GM20431 (cell line): ENCODE measurements at regions not wholly inside any gene's neighbourhood (a gene's known extent, or its start where the extent isn't known, plus 50 kb on each side); places are given as distances from the start of the nearest gene placed in this dataset.
"Not testable (repeated sequence)": the region's sequence is repeated elsewhere in the genome, so short reads cannot be mapped to it uniquely, and the experiment has no call there.

Experiments
- in situ Hi-C: fragments of 300-500 bp; cut with MseI, MboI; formaldehyde crosslinking; loops from one replicate; pipeline ENCODE4 v1.15.0; 2020; ENCODE audit warnings: low sequenced_read_pairs; ENCODE audit not compliant: unreplicated experiment

- in situ Hi-C loops, result loop anchor here (10.0 kb wide), 1 partner anchor 467 kb away; no protein-coding TSS in a partner anchor
These were observed 118.5 kb upstream of the LPCAT1 start for GRCh38 chr5:1642221-1642620.

- in situ Hi-C loops, result loop anchor here (10.0 kb wide), 1 partner anchor 467 kb away; no protein-coding TSS in a partner anchor
These were observed 117.9 kb upstream of the LPCAT1 start for GRCh38 chr5:1641560-1642166.

GRCh38 chr5:1641041-1641440, 117.3 kb upstream of the LPCAT1 start:
- in situ Hi-C loops, result loop anchor here (10.0 kb wide), 1 partner anchor 466 kb away; no protein-coding TSS in a partner anchor

- in situ Hi-C loops, result loop anchor here (10.0 kb wide), 1 partner anchor 466 kb away; no protein-coding TSS in a partner anchor
These were observed 116.7 kb upstream of the LPCAT1 start for GRCh38 chr5:1640421-1640881.

- in situ Hi-C loops, result loop anchor here (10.0 kb wide), 1 partner anchor 465 kb away; no protein-coding TSS in a partner anchor
These were observed 116.0 kb upstream of the LPCAT1 start for GRCh38 chr5:1639757-1640156.

- in situ Hi-C loops, result no loop called here
These were observed 115.1 kb upstream of the LPCAT1 start for GRCh38 chr5:1638658-1639400.

GRCh38 chr5:1637639-1638481, 114.1 kb upstream of the LPCAT1 start:
- in situ Hi-C loops, result no loop called here

- in situ Hi-C loops, result no loop called here
These were observed 113.3 kb upstream of the LPCAT1 start for GRCh38 chr5:1636981-1637638.

GRCh38 chr5:1636208-1636770, 112.5 kb upstream of the LPCAT1 start:
- in situ Hi-C loops, result not testable (repeated sequence)

GRCh38 chr5:1635477-1635876, 111.7 kb upstream of the LPCAT1 start:
- in situ Hi-C loops, result not testable (repeated sequence)

GRCh38 chr5:1634337-1634661, 110.5 kb upstream of the LPCAT1 start:
- in situ Hi-C loops, result no loop called here

- in situ Hi-C loops, result no loop called here
These were observed 110.0 kb upstream of the LPCAT1 start for GRCh38 chr5:1633605-1634336.

GRCh38 chr5:1631004-1631403, 107.2 kb upstream of the LPCAT1 start:
- in situ Hi-C loops, result not testable (repeated sequence)

GRCh38 chr5:1626397-1626796, 102.6 kb upstream of the LPCAT1 start:
- in situ Hi-C loops, result not testable (repeated sequence)

- in situ Hi-C loops, result not testable (repeated sequence)
These were observed 95.8 kb upstream of the LPCAT1 start for GRCh38 chr5:1619531-1619930.

- in situ Hi-C loops, result not testable (repeated sequence)
These were observed 94.6 kb upstream of the LPCAT1 start for GRCh38 chr5:1618296-1618865.

- in situ Hi-C loops, result not testable (repeated sequence)
These were observed 93.5 kb upstream of the LPCAT1 start for GRCh38 chr5:1617236-1617755.

GRCh38 chr5:1613515-1613914, 89.8 kb upstream of the LPCAT1 start:
- in situ Hi-C loops, result not testable (repeated sequence)
